Stimulated activated CD4-positive, alpha-beta T cell treated with anti-CD3 and anti-CD28 coated beads, Interleukin-15, amount 100 ng/mL, for 24 hours (primary cell): ENCODE measurements at regions not wholly inside any gene's neighbourhood (a gene's known extent, or its start where the extent isn't known, plus 50 kb on each side); places are given as distances from the start of the nearest gene placed in this dataset.

ENCODE experiments used
- DNase-seq: peaks from one replicate; pipeline ENCODE4 v3.0.0-alpha.2; 2020

GRCh38 chr2:5464657-5465056, 227.5 kb upstream of the SOX11 start:
- DNase-seq = no peak

- no peak for DNase-seq
Observed at GRCh38 chr2:5465859-5466258, 226.3 kb upstream of the SOX11 start.

- no peak for DNase-seq
Observed at GRCh38 chr2:5467178-5467905, 224.8 kb upstream of the SOX11 start.

DNA sequence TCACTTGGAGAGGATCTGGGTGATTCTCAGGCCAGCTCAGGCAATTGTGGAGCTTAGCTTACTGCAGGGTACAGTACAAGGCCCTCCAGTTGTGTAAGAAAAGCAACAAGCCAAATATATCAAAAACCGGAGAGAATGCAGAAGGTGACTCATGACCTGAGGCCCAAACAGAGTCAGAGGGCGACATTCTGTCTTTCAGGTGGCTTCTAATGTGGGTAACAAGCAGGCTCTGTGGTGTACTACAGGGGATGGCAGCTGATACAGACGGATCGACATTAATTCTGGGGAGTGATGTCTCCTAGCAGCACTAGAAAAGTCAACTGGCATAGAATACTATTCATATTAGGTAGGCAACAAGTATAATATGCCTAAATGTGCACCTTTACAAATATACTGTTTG, 219.5 kb upstream of the SOX11 start:
- DNase-seq = no peak

DNA sequence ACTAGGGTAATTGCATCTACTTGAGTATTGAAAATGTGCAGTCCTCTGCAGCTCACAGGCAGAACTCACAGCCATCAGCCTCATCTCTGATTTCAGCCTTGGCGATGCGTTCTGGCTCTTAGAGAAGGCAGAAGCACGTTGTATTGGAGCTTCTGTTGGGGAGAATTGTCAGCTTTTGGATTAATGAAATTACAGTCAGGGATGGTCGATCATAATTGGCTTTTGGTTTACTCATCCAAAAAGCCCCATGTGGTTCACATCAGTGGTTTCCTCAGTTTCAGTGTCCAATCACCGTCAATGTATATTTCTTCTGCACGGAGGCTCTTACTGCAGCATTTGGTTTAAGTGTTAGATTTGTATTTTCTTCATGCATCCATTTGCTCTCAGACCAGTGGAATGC, 218.5 kb upstream of the SOX11 start:
- no peak for DNase-seq

DNA sequence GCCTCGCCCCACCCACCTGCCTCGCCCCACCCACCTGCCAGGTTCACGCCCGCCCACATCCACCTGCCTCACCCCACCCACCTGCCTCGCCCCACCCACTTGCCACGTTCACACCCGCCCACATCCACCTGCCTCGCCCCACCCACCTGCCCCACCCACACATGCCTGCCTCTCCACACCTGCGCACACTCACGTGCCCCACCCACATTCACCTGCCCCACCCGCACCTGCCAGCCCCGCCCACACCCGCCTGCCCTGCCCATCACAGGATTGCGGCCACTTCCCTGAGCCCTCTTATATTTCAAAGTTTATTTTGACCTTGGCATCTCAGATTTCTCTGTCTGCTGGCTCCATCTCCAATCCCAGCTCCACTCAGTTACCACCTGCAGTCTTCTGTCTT, 217.5 kb upstream of the SOX11 start:
- DNase-seq = no peak

GRCh38 chr2:5479265-5479928, 212.8 kb upstream of the SOX11 start:
- peak; percentile 3 for DNase-seq

DNA sequence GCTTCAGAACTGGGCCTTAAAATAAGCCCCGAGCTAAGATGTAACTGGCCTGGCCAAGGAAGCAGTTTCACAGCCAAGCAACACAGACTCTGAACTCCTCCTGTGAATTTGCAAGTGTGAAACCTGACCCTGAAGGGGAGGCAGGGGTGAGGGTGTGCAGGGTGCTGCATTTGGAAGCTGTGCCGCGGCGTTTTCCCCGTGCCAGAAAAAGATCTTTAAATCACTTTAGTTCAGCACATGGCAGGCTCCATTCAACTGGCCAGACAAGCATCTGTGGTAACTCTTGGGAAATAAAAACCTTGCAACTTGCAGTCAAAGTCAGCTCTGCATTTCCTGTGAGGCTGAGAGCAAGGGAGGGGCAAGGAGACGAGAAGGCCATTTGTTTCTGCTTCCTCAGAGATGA, 209.3 kb upstream of the SOX11 start:
- DNase-seq = no peak

- DNase-seq = no peak
Observed at GRCh38 chr2:5484868-5485267, 207.3 kb upstream of the SOX11 start.

DNA sequence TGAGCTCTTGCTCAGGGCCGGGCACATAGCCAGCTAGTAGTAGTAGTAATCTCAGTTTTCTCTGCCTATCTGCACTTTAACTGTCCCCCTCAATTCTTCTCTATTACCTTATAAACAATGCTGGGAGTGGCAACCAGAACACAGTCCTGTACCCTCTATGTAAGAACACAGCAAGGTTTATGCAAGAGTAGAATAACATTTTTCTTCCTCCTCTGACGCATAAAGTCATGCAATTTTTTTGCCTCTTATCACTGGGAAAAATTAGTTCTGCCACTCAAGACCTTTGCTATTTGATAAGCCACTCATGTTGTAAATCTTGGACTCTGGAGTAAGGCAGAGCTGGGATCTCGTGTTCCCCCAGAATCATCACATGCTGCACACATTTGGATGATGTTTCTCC, 200.7 kb upstream of the SOX11 start:
- DNase-seq = no peak

GRCh38 chr2:5493256-5493655, 198.9 kb upstream of the SOX11 start:
- DNase-seq = no peak

DNA sequence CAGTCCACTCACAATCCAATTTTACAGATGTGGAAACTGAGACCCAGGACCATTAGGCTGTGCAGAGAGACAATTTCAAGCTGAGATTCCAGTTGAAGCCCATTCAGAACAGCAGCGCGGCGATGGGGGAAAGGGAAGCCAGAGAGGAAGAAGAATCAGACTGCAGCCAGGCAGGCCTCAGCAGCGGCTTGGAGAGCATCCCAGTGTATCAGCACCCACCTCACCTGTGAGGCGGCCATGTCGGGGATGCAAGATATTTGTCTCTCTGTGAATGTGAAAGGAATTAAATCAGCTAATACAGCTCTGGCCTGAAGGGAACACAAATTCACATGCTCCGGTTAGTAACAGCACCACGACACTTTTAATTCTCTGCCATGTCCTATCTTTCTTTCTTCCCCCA, 198.0 kb upstream of the SOX11 start:
- no peak for DNase-seq

GRCh38 chr2:5495586-5495985, 196.6 kb upstream of the SOX11 start:
- no peak for DNase-seq

GRCh38 chr2:5497874-5498273, 194.3 kb upstream of the SOX11 start:
- no peak for DNase-seq

DNA sequence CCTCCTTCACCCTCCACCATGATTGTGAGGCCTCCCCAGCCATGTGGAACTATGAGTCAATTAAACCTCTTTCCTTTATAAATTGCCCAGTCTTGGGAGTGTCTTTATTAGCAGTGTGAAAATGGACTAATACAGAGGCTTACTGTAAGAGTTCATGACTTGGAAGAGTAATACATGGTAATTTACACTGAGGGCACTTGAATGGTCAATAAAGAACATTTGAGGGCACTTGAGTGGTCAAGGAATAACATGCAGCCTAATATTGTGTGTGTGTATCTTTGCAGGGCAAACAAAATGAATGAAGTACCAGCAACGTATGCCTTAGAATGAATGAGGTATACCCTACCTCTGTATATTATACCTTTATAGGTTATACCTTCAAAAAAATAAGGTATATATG, 190.4 kb upstream of the SOX11 start:
- no peak for DNase-seq

GRCh38 chr2:5502385-5502784, 189.8 kb upstream of the SOX11 start:
- no peak for DNase-seq

DNA sequence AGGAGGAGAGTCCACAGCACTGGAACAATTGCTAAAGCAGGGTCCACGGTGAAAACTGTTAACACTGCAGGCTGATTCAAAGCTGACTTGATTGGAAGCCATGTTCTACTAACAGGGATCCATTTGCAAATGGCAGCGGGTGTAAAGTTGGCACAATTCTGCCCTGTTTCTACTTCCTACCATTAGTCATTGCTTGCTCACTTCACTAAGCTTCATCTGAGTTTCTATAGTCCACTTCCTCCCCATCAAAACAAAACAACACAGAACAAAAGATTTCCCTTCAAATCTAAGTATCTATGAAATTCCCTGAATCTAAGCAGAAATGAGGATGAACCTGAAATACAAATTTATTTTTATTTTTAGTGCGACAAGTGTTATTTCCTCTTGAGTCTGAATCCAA, 187.4 kb upstream of the SOX11 start:
- no peak for DNase-seq

DNA sequence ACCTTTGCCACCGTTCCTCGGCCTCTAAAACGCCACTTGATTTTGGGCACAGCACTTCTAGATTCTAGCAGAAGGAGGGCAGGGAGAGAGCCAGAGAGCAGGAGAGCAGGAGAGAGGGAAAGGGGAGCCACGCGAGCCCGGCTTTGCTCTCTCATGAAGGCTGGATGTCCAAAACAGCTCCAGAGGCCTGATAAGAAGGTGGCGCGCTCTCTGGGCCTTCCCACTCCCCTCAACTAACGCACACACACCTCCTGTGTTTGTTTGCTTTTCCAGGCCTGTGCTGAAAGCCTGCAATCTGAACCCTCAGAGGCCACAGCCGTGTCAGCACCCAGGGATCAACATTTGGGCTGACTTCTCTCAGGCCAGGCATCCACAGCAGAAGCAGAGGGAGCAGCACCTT, 184.8 kb upstream of the SOX11 start:
- DNase-seq = no peak

- no peak for DNase-seq
Observed at GRCh38 chr2:5509362-5509761, 182.8 kb upstream of the SOX11 start.

- DNase-seq = no peak
Observed at GRCh38 chr2:5510082-5510481, 182.1 kb upstream of the SOX11 start.

DNA sequence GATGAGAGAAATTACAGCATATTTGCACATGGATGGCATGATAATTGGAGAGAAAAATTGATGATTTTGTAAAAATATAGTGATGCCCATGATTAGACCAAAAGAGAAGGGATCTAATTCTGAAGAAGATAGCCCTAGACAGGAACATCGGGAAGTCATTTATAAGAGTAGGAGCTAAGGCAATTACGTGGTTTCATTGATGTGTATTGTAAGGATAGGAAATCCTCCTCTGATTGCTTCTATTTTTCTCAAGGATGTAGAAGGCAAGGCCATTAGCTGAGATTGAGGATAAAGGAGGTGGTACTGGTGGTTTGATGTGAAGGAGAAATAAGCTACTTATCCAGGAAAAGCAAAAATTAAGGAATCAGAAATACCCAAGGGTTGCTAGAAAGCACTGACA, 176.5 kb upstream of the SOX11 start:
- no peak for DNase-seq

DNA sequence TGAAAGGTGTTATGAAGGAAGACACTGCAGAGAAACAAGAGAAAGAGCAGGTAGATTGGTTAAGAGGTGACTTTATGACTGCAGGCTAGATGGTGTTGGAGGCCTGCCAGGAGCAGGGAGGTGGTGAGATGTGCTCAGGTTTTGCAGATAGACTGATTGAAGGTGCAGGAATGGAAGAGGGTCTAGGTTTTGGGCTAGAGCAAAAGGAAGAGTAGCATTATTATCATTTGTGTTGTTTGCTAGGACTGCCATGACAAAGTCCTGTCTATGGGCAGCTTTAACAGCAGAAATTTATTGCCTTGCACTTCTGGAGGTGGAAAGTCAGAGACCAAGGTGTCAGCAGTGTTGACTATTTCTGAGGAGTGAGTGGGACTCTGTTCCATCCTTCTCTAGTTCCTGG, 172.9 kb upstream of the SOX11 start:
- DNase-seq = no peak

GRCh38 chr2:5520463-5520972, 171.7 kb upstream of the SOX11 start:
- DNase-seq = no peak

DNA sequence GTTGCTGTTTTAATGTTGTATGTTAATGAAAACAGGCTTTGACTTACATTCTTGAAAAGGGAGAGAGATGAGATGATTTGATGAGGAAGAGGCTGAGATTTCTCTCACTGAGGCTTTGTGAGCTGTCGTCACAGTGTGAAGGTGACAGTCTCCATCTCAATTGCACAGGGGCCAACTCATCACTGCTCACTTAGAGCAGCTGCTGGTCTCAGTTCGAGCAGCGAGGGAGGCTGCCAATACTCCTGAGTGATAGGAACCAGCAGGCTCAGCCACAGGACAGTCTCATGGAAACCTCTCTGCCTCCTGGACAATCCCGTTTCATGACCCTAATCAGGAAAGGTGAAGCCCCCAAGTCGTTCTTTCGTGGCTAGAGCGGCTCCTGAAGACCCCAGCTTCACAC, 170.7 kb upstream of the SOX11 start:
- no peak for DNase-seq

DNA sequence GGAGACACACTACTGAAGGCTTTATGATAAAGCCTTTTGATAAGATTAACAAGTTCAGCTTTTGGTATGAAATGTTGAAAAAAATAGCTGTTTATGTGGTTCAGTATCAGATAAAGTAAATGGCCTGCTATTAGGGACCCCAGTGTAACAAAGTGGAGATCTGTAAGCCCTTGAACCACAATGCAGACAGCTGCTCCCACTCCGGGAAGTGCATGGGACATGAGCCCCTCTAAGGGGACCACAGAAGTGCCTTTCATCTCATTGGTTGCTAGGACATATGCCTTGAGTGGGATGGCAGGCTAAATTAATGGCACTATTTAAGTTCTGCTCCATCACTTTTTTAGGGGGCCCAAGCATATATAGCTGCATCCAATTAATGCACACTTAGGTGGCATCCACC, 167.6 kb upstream of the SOX11 start:
- DNase-seq = no peak
